ENCODE measurements at regions not wholly inside any gene's neighbourhood (a gene's known extent, or its start where the extent isn't known, plus 50 kb on each side); places are given as distances from the start of the nearest gene placed in this dataset.

- no peaks in the 10 kb centered on the region for H3K27me3 ChIP-seq
- 25 to 30% methylated on average over 1 of the region's 1 CpG for WGBS, 2 donors
- no peak overlapping the region for H3K4me3 ChIP-seq
- ATAC-seq (no peak), DNase-seq (no peak), FAIRE-seq (no peak)
- no peak overlapping the region for H3K27ac ChIP-seq
- no peaks in the 10 kb centered on the region for H3K9me3 ChIP-seq
- H3K36me3 ChIP-seq = no peaks in the 10 kb centered on the region
- TF ChIP-seq CTCF (IDR thresholded peaks at IDR 0.05) = no peak
- peaks cover 0 to 5% (median 0%) of the 10 kb centered on the region in 3 donors for H3K4me1 ChIP-seq
- intact Hi-C loops (cut with DNase I) = no loop called here
Measured at GRCh38 chr13:71148396-71148795, 718.6 kb downstream of the DACH1 start.

- FAIRE-seq (no peak), ATAC-seq (no peak), DNase-seq (no peak)
- Histone ChIP-seq H3K9me3 (no peaks in the 10 kb centered on the region), H3K4me1 (peaks cover 0 to 5% (median 0%) of the 10 kb centered on the region in 3 donors), H3K36me3 (no peaks in the 10 kb centered on the region), H3K4me3 (no peak overlapping the region), H3K27me3 (no peaks in the 10 kb centered on the region), H3K27ac (no peak overlapping the region)
- TF ChIP-seq CTCF (IDR thresholded peaks at IDR 0.05) = no peak
- 92 to 93% methylated on average over 2 of the region's 2 CpGs for WGBS, 2 donors
- intact Hi-C loops (cut with DNase I) = no loop called here
Measured at GRCh38 chr13:71144883-71145282, 722.1 kb downstream of the DACH1 start.

GRCh38 chr13:71137101-71137500 lies 729.9 kb downstream of the DACH1 start:
- no peak for TF ChIP-seq CTCF (IDR thresholded peaks at IDR 0.05)
- FAIRE-seq = no peak

GRCh38 chr13:71124230-71124629 lies 742.8 kb downstream of the DACH1 start:
- no peak for TF ChIP-seq CTCF (IDR thresholded peaks at IDR 0.05)
- Histone ChIP-seq H3K4me1 (no peaks in the 10 kb centered on the region), H3K4me3 (no peak overlapping the region), H3K36me3 (no peaks in the 10 kb centered on the region), H3K9me3 (no peaks in the 10 kb centered on the region), H3K27ac (no peak overlapping the region), H3K27me3 (no peaks in the 10 kb centered on the region)
- 64 to 83% methylated on average over 1 of the region's 1 CpG for WGBS, 2 donors
- DNase-seq (no peak), FAIRE-seq (no peak), ATAC-seq (no peak)
- intact Hi-C loops (cut with DNase I) = no loop called here

More at GRCh38 chr13:71137101-71137500, 729.9 kb downstream of the DACH1 start:
- Histone ChIP-seq H3K27me3 (no peaks in the 10 kb centered on the region), H3K36me3 (no peaks in the 10 kb centered on the region), H3K9me3 (no peaks in the 10 kb centered on the region), H3K27ac (no peak overlapping the region), H3K4me1 (no peaks in the 10 kb centered on the region), H3K4me3 (no peak overlapping the region)
- no peak for DNase-seq
- intact Hi-C loops (cut with DNase I) = no loop called here
- 25 to 40% methylated on average over 2 of the region's 2 CpGs for WGBS, 2 donors
- no peak for ATAC-seq

- no peaks in the 10 kb centered on the region for H3K27me3 ChIP-seq
- H3K27ac ChIP-seq = no peak overlapping the region
- H3K36me3 ChIP-seq = no peaks in the 10 kb centered on the region
- no peak for TF ChIP-seq CTCF (IDR thresholded peaks at IDR 0.05)
- no peak for FAIRE-seq
- H3K4me3 ChIP-seq = no peak overlapping the region
- H3K9me3 ChIP-seq = no peaks in the 10 kb centered on the region
- no peak for DNase-seq
- 81 to 83% methylated on average over 6 of the region's 6 CpGs for WGBS, 2 donors
- no peak for ATAC-seq
- intact Hi-C loops (cut with DNase I) = no loop called here
- no peaks in the 10 kb centered on the region for H3K4me1 ChIP-seq
Measured at GRCh38 chr13:71118779-71119364, 748.1 kb downstream of the DACH1 start.
